ENCODE measurements at regions not wholly inside any gene's neighbourhood (a gene's known extent, or its start where the extent isn't known, plus 50 kb on each side); places are given as distances from the start of the nearest gene placed in this dataset.

- peaks cover 19% of the 10 kb centered on the region for H3K4me1 Mint-ChIP-seq (ENCODE audit: low read depth)
- CTCF ChIA-PET, result interaction anchor here (2.5 kb wide), 1 partner anchor 12 kb away, joined by 21 read pairs; no protein-coding TSS in a partner anchor
- intact Hi-C loops (cut with micrococcal nuclease), result no loop called here
- H3K36me3 Mint-ChIP-seq, result no peaks in the 10 kb centered on the region
- peaks cover 23% of the 10 kb centered on the region for H3K27me3 Mint-ChIP-seq
- no peak overlapping the region for H3K27ac Mint-ChIP-seq
- no peak for DNase-seq
- POLR2A ChIA-PET, result no interaction called here
- H3K9me3 Mint-ChIP-seq, result no peaks in the 10 kb centered on the region
- no peak overlapping the region for H3K4me3 Mint-ChIP-seq
These were observed 96.2 kb downstream of the FASLG start for GRCh38 chr1:172755099-172755498.

GRCh38 chr1:172756024-172756423 lies 97.1 kb downstream of the FASLG start:
- Mint-ChIP-seq H3K9me3 (no peaks in the 10 kb centered on the region), H3K36me3 (no peaks in the 10 kb centered on the region), H3K4me1 (ENCODE audit: low read depth) (peaks cover 19% of the 10 kb centered on the region), H3K27ac (no peak overlapping the region), H3K27me3 (peaks cover 27% of the 10 kb centered on the region), H3K4me3 (no peak overlapping the region)
- intact Hi-C loops (cut with micrococcal nuclease), result no loop called here
- ChIA-PET CTCF (interaction anchor here (0.7 to 2.5 kb wide), 3 partner anchors 13 to 458 kb away, joined by 3 to 21 read pairs (median 3); no protein-coding TSS in a partner anchor), POLR2A (no interaction called here)
- DNase-seq, result no peak

- Mint-ChIP-seq H3K4me1 (ENCODE audit: low read depth) (peaks cover 34% of the 10 kb centered on the region), H3K4me3 (no peak overlapping the region), H3K9me3 (no peaks in the 10 kb centered on the region), H3K27ac (no peak overlapping the region), H3K27me3 (peaks cover 27% of the 10 kb centered on the region), H3K36me3 (no peaks in the 10 kb centered on the region)
- no peak for DNase-seq
- POLR2A ChIA-PET, result no interaction called here
- intact Hi-C loops (cut with micrococcal nuclease), result no loop called here
- CTCF ChIA-PET, result interaction anchor here (1.1 kb wide), 1 partner anchor 13 kb away, joined by 3 read pairs; no protein-coding TSS in a partner anchor
These were observed 99.4 kb downstream of the FASLG start for GRCh38 chr1:172758259-172758658.

DNA sequence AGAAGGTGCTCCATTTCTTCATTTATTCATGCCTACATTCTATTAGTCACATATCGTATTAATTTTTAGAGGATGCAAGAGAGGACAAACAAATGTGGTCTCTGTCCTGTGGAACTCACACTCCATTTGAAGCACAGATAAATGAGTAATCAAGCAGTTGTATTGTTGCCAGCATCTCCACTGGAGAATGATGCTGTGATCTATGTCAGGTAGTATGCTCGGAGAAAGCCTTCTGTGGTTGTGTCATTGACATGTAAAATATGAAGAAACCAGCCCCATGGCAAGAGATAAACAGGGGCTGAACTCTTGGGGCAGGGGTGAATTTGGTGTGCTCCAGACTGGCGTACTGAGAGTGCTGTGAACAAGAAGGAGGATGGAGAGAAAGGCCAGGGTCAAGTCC lies 101.2 kb downstream of the FASLG start:
- Mint-ChIP-seq H3K4me3 (no peak overlapping the region), H3K9me3 (no peaks in the 10 kb centered on the region), H3K36me3 (no peaks in the 10 kb centered on the region), H3K27me3 (peaks cover 26% of the 10 kb centered on the region), H3K4me1 (ENCODE audit: low read depth) (peaks cover 41% of the 10 kb centered on the region), H3K27ac (no peak overlapping the region)
- intact Hi-C loops (cut with micrococcal nuclease), result no loop called here
- ChIA-PET POLR2A (no interaction called here), CTCF (no interaction called here)
- DNase-seq, result no peak

GRCh38 chr1:172761581-172762486 lies 102.9 kb downstream of the FASLG start:
- H3K27me3 Mint-ChIP-seq, result peaks cover 14% of the 10 kb centered on the region
- ChIA-PET POLR2A (interaction anchor here (0.9 kb wide), 1 partner anchor 15 kb away, joined by 3 read pairs; no protein-coding TSS in a partner anchor), CTCF (interaction anchor here (0.6 to 2.3 kb wide), 4 partner anchors 16 to 651 kb away, joined by 3 to 13 read pairs (median 3); no protein-coding TSS in a partner anchor)
- H3K4me1 Mint-ChIP-seq (ENCODE audit: low read depth), result peaks cover 31% of the 10 kb centered on the region
- no peaks in the 10 kb centered on the region for H3K9me3 Mint-ChIP-seq
- DNase-seq, result no peak
- H3K36me3 Mint-ChIP-seq, result no peaks in the 10 kb centered on the region
- H3K4me3 Mint-ChIP-seq, result no peak overlapping the region
- no peak overlapping the region for H3K27ac Mint-ChIP-seq
- intact Hi-C loops (cut with micrococcal nuclease), result no loop called here

DNA sequence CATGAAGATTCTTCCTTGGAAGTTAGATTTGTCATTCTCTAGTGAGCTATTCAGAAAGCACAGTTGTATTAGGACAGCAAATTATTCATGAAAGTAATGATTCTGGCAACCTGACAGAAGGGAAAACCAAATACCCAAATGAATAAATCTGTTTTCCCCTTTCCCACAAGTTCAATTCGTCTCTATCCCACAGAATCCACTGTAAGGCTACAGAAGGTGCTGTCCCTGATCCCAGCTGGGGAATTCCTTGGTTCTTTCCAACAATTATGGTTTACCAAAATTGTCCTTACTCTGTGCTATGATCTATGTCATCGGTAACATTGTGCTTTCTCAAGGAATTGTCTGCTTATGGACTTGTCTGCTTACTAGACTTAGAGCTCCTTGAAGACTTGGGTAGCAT lies 104.2 kb downstream of the FASLG start:
- H3K4me1 Mint-ChIP-seq (ENCODE audit: low read depth), result peaks cover 30% of the 10 kb centered on the region
- CTCF ChIA-PET, result interaction anchor here (0.7 to 2.3 kb wide), 4 partner anchors 16 to 668 kb away, joined by 3 to 13 read pairs (median 3); no protein-coding TSS in a partner anchor
- H3K36me3 Mint-ChIP-seq, result no peaks in the 10 kb centered on the region
- no peak overlapping the region for H3K27ac Mint-ChIP-seq
- no peak overlapping the region for H3K4me3 Mint-ChIP-seq
- intact Hi-C loops (cut with micrococcal nuclease), result no loop called here
- DNase-seq, result no peak
- POLR2A ChIA-PET, result no interaction called here
- no peaks in the 10 kb centered on the region for H3K9me3 Mint-ChIP-seq
- peaks cover 9% of the 10 kb centered on the region for H3K27me3 Mint-ChIP-seq

DNA sequence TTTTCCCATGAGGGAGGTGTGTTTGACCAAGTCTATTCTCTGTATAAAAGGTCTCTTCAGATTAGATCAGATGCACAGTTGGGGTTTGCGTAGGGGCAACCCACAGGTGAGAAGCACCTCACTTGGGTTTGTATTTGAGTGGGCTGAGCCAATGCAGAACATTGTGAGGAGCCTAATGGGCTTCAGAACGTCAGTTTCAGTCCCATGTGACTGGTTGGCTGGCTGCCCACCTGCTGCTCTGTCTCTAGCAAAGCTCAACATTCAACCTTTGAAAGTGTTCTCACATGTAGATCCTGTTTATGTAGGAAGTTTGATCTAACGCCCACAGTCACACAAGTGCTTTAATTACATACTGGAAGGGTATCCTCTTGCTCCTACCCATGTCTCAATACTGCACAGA lies 105.5 kb downstream of the FASLG start:
- ChIA-PET POLR2A (no interaction called here), CTCF (interaction anchor here (1.0 to 1.4 kb wide), 3 partner anchors 12 to 19 kb away, joined by 3 read pairs; no protein-coding TSS in a partner anchor)
- Mint-ChIP-seq H3K9me3 (no peaks in the 10 kb centered on the region), H3K27ac (no peak overlapping the region), H3K4me3 (no peak overlapping the region), H3K4me1 (ENCODE audit: low read depth) (peaks cover 29% of the 10 kb centered on the region), H3K36me3 (no peaks in the 10 kb centered on the region), H3K27me3 (peaks cover 7% of the 10 kb centered on the region)
- intact Hi-C loops (cut with micrococcal nuclease), result no loop called here
- no peak for DNase-seq

- intact Hi-C loops (cut with micrococcal nuclease), result no loop called here
- ChIA-PET POLR2A (no interaction called here), CTCF (interaction anchor here (1.0 to 1.1 kb wide), 2 partner anchors 9 to 21 kb away, joined by 3 to 4 read pairs; no protein-coding TSS in a partner anchor)
- Mint-ChIP-seq H3K36me3 (no peaks in the 10 kb centered on the region), H3K4me3 (no peak overlapping the region), H3K9me3 (no peaks in the 10 kb centered on the region), H3K27me3 (peaks cover 2% of the 10 kb centered on the region), H3K27ac (no peak overlapping the region), H3K4me1 (ENCODE audit: low read depth) (peaks cover 27% of the 10 kb centered on the region)
- DNase-seq, result no peak
These were observed 107.6 kb downstream of the FASLG start for GRCh38 chr1:172766462-172766861.

- H3K36me3 Mint-ChIP-seq, result no peaks in the 10 kb centered on the region
- peaks cover 2% of the 10 kb centered on the region for H3K27me3 Mint-ChIP-seq
- H3K4me3 Mint-ChIP-seq, result no peak overlapping the region
- no peak for DNase-seq
- intact Hi-C loops (cut with micrococcal nuclease), result no loop called here
- H3K4me1 Mint-ChIP-seq (ENCODE audit: low read depth), result no peaks in the 10 kb centered on the region
- ChIA-PET POLR2A (no interaction called here), CTCF (interaction anchor here (1.1 kb wide), 1 partner anchor 28 kb away, joined by 3 read pairs; no protein-coding TSS in a partner anchor)
- H3K9me3 Mint-ChIP-seq, result no peaks in the 10 kb centered on the region
- no peak overlapping the region for H3K27ac Mint-ChIP-seq
These were observed 111.2 kb downstream of the FASLG start for GRCh38 chr1:172770071-172770470.

- DNase-seq, result no peak
- intact Hi-C loops (cut with micrococcal nuclease), result no loop called here
- CTCF ChIA-PET, result interaction anchor here (1.4 kb wide), 1 partner anchor 9 kb away, joined by 4 read pairs; no protein-coding TSS in a partner anchor
- Mint-ChIP-seq H3K4me3 (no peak overlapping the region), H3K4me1 (ENCODE audit: low read depth) (peaks cover 10% of the 10 kb centered on the region), H3K27me3 (peaks cover 4% of the 10 kb centered on the region), H3K9me3 (no peaks in the 10 kb centered on the region), H3K27ac (no peak overlapping the region), H3K36me3 (no peaks in the 10 kb centered on the region)
- POLR2A ChIA-PET, result no interaction called here
These were observed 115.7 kb downstream of the FASLG start for GRCh38 chr1:172774561-172774960.

- Mint-ChIP-seq H3K4me3 (no peak overlapping the region), H3K36me3 (no peaks in the 10 kb centered on the region), H3K4me1 (ENCODE audit: low read depth) (peaks cover 13% of the 10 kb centered on the region), H3K27me3 (peaks cover 4% of the 10 kb centered on the region), H3K27ac (no peak overlapping the region), H3K9me3 (no peaks in the 10 kb centered on the region)
- ChIA-PET POLR2A (no interaction called here), CTCF (interaction anchor here (0.7 to 1.4 kb wide), 2 partner anchors 10 to 119 kb away, joined by 3 to 4 read pairs; no protein-coding TSS in a partner anchor)
- DNase-seq, result no peak
- intact Hi-C loops (cut with micrococcal nuclease), result no loop called here
These were observed 116.7 kb downstream of the FASLG start for GRCh38 chr1:172775606-172776005.

- H3K27ac Mint-ChIP-seq, result no peak overlapping the region
- peaks cover 4% of the 10 kb centered on the region for H3K27me3 Mint-ChIP-seq
- ChIA-PET POLR2A (no interaction called here), CTCF (interaction anchor here (1.4 to 1.5 kb wide), 2 partner anchors 10 to 12 kb away, joined by 3 to 4 read pairs; no protein-coding TSS in a partner anchor)
- no peak for DNase-seq
- H3K9me3 Mint-ChIP-seq, result no peaks in the 10 kb centered on the region
- H3K4me3 Mint-ChIP-seq, result no peak overlapping the region
- peaks cover 13% of the 10 kb centered on the region for H3K4me1 Mint-ChIP-seq (ENCODE audit: low read depth)
- H3K36me3 Mint-ChIP-seq, result no peaks in the 10 kb centered on the region
- intact Hi-C loops (cut with micrococcal nuclease), result no loop called here
These were observed 117.2 kb downstream of the FASLG start for GRCh38 chr1:172776071-172776470.
